ENCODE measurements at regions not wholly inside any gene's neighbourhood (a gene's known extent, or its start where the extent isn't known, plus 50 kb on each side); places are given as distances from the start of the nearest gene placed in this dataset.

DNA sequence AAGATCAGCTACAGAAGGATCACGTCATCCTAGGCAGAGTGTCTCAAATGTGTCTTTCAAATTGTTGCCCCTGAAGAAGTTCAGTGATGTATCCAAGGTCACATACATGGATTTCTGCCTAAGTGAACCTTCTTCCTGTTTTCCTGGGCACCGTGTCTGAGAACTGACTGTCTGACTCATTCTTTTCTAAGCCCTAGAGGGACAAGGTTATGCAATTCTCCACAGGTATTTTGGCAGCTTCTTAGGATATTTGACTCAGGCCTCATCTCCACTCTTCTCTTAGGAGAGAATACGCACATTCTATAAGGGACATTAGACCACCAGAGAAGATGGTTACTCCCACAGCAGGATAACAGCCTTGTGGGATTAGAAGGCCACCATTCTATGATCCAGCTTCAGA lies 391.9 kb upstream of the THBS1 start:
- Histone ChIP-seq H3K36me3 (ENCODE audit: control insufficient read depth, low read length) (no peaks in the 10 kb centered on the region), H3K4me2 (ENCODE audit: low read length) (no peak overlapping the region), H4K20me1 (ENCODE audit: control insufficient read depth, insufficient read depth, low read depth, low read length) (no peaks in the 10 kb centered on the region), H3K9me3 (ENCODE audit: control insufficient read depth, insufficient read depth, low read length) (no peaks in the 10 kb centered on the region), H3K9me2 (replicated peaks; ENCODE audit: control insufficient read depth, low read length) (no peaks in the 10 kb centered on the region), H3F3A (ENCODE audit: control insufficient read depth, insufficient read depth) (no peaks in the 10 kb centered on the region), H3K79me2 (ENCODE audit: control insufficient read depth, low read length) (no peaks in the 10 kb centered on the region), H3K4me3 (ENCODE audit: low read length) (no peak overlapping the region), H3K4me1 (ENCODE audit: control insufficient read depth, low read length) (no peaks in the 10 kb centered on the region), H3K27ac (ENCODE audit: low read depth, low read length) (no peak overlapping the region), H3K27me3 (ENCODE audit: control insufficient read depth, low read length) (no peaks in the 10 kb centered on the region)
- TF ChIP-seq, protein P1, sequence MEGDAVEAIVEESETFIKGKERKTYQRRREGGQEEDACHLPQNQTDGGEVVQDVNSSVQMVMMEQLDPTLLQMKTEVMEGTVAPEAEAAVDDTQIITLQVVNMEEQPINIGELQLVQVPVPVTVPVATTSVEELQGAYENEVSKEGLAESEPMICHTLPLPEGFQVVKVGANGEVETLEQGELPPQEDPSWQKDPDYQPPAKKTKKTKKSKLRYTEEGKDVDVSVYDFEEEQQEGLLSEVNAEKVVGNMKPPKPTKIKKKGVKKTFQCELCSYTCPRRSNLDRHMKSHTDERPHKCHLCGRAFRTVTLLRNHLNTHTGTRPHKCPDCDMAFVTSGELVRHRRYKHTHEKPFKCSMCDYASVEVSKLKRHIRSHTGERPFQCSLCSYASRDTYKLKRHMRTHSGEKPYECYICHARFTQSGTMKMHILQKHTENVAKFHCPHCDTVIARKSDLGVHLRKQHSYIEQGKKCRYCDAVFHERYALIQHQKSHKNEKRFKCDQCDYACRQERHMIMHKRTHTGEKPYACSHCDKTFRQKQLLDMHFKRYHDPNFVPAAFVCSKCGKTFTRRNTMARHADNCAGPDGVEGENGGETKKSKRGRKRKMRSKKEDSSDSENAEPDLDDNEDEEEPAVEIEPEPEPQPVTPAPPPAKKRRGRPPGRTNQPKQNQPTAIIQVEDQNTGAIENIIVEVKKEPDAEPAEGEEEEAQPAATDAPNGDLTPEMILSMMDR (IDR thresholded peaks at IDR 0.05; ENCODE audit: low read depth, low read length, poor library complexity, severe bottlenecking), result no peak
- TF ChIP-seq EZH2phosphoT487 (IDR thresholded peaks at IDR 0.05; ENCODE audit: borderline replicate concordance, low read length), result no peak

DNA sequence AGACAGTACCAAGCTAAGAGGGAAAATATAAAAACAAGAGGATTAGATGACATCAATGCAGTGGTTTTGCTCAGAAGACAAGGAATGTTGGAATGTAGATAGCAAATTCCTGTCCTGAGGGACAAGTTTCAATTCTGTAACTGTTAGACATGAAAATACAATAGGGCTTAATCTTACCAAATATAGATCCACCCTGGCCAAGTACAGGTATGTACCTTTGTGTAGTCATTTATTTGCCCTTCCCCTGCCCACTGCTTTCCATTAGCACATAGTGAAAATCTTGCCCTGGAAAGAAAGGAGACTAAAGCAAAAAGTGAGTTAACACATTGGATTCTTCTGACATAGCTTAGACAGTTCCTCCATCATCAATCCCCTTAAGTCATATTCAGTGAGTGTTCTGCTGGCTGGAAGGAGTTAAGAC lies 389.0 kb upstream of the THBS1 start:
- Histone ChIP-seq H3K9me3 (ENCODE audit: control insufficient read depth, insufficient read depth, low read length) (no peaks in the 10 kb centered on the region), H3K9me2 (replicated peaks; ENCODE audit: control insufficient read depth, low read length) (no peaks in the 10 kb centered on the region), H4K20me1 (ENCODE audit: control insufficient read depth, insufficient read depth, low read depth, low read length) (no peaks in the 10 kb centered on the region), H3K79me2 (ENCODE audit: control insufficient read depth, low read length) (no peaks in the 10 kb centered on the region), H3K4me2 (ENCODE audit: low read length) (no peak overlapping the region), H3K4me1 (ENCODE audit: control insufficient read depth, low read length) (no peaks in the 10 kb centered on the region), H3K27ac (ENCODE audit: low read depth, low read length) (no peak overlapping the region), H3F3A (ENCODE audit: control insufficient read depth, insufficient read depth) (no peaks in the 10 kb centered on the region), H3K4me3 (ENCODE audit: low read length) (no peak overlapping the region), H3K27me3 (ENCODE audit: control insufficient read depth, low read length) (no peaks in the 10 kb centered on the region), H3K36me3 (ENCODE audit: control insufficient read depth, low read length) (no peaks in the 10 kb centered on the region)
- TF ChIP-seq, protein P1 (IDR thresholded peaks at IDR 0.05; ENCODE audit: low read depth, low read length, poor library complexity, severe bottlenecking), result no peak

DNA sequence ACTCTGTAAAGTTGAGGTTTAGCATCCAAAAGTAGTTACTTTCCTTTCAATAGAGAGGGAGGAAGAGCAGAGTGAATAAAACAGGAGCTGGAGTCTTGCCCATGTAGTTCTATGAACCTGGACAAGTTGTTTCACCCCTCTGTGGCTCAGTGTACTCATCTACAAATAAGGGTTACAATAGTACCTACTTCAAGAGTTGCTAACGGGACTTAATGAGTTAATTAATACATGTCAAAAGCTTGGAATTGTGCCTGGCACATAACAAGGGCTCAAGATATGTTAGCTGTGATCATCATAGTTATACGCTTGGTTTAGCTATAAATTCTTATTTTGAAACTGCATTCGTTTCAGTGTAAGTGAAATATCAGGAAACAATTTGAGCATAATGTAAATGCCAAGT lies 388.5 kb upstream of the THBS1 start:
- H3K27me3 ChIP-seq (ENCODE audit: control insufficient read depth, low read length), result no peaks in the 10 kb centered on the region
- H4K20me1 ChIP-seq (ENCODE audit: control insufficient read depth, insufficient read depth, low read depth, low read length), result no peaks in the 10 kb centered on the region
- H3K9me3 ChIP-seq (ENCODE audit: control insufficient read depth, insufficient read depth, low read length), result no peaks in the 10 kb centered on the region
- no peak for TF ChIP-seq EZH2phosphoT487 (IDR thresholded peaks at IDR 0.05; ENCODE audit: borderline replicate concordance, low read length)
- TF ChIP-seq, protein P1 (IDR thresholded peaks at IDR 0.05; ENCODE audit: low read depth, low read length, poor library complexity, severe bottlenecking), result no peak
- H3K4me1 ChIP-seq (ENCODE audit: control insufficient read depth, low read length), result no peaks in the 10 kb centered on the region
- no peaks in the 10 kb centered on the region for H3K36me3 ChIP-seq (ENCODE audit: control insufficient read depth, low read length)
- no peaks in the 10 kb centered on the region for H3K9me2 ChIP-seq (replicated peaks; ENCODE audit: control insufficient read depth, low read length)
- H3K79me2 ChIP-seq (ENCODE audit: control insufficient read depth, low read length), result no peaks in the 10 kb centered on the region
- no peak overlapping the region for H3K4me3 ChIP-seq (ENCODE audit: low read length)
- no peak overlapping the region for H3K4me2 ChIP-seq (ENCODE audit: low read length)
- no peak overlapping the region for H3K27ac ChIP-seq (ENCODE audit: low read depth, low read length)
- H3F3A ChIP-seq (ENCODE audit: control insufficient read depth, insufficient read depth), result no peaks in the 10 kb centered on the region
